ENCODE measurements at regions not wholly inside any gene's neighbourhood (a gene's known extent, or its start where the extent isn't known, plus 50 kb on each side); places are given as distances from the start of the nearest gene placed in this dataset.

- FAIRE-seq (no peak), DNase-seq (no peak)
- Histone ChIP-seq H3K4me3 (ENCODE audit: low read depth in 1 of 3, low read length in 3 of 3) (no peak overlapping the region), H3K9me3 (ENCODE audit: control insufficient read depth in 2 of 2, insufficient read depth in 1 of 2, low read depth in 1 of 2, low read length in 1 of 2) (no peaks in the 10 kb centered on the region), H3K27ac (ENCODE audit: low read depth in 1 of 3, low read length in 2 of 3) (no peak overlapping the region), H3K27me3 (ENCODE audit: control insufficient read depth in 3 of 3, insufficient read depth in 3 of 3, low read length in 3 of 3) (no peaks in the 10 kb centered on the region), H3K36me3 (ENCODE audit: control insufficient read depth in 3 of 3, insufficient read depth in 2 of 3, low read depth in 1 of 3, low read length in 3 of 3) (no peaks in the 10 kb centered on the region), H3K4me1 (ENCODE audit: control insufficient read depth in 3 of 3, insufficient read depth in 2 of 3, low read depth in 1 of 3, low read length in 2 of 3) (no peaks in the 10 kb centered on the region)
- WGBS, 3 donors: 26 to 68% (median 55%) methylated on average over 2 of the region's 2 CpGs
Measured at GRCh38 chr13:66036636-66037035, 1193.5 kb downstream of the PCDH9 start.

- WGBS, 3 donors: 12 to 62% (median 34%) methylated on average over 2 of the region's 2 CpGs
- FAIRE-seq (no peak), DNase-seq (no peak)
- Histone ChIP-seq H3K36me3 (ENCODE audit: control insufficient read depth in 3 of 3, insufficient read depth in 2 of 3, low read depth in 1 of 3, low read length in 3 of 3) (no peaks in the 10 kb centered on the region), H3K27ac (ENCODE audit: low read depth in 1 of 3, low read length in 2 of 3) (no peak overlapping the region), H3K4me3 (ENCODE audit: low read depth in 1 of 3, low read length in 3 of 3) (no peak overlapping the region), H3K4me1 (ENCODE audit: control insufficient read depth in 3 of 3, insufficient read depth in 2 of 3, low read depth in 1 of 3, low read length in 2 of 3) (no peaks in the 10 kb centered on the region), H3K9me3 (ENCODE audit: control insufficient read depth in 2 of 2, insufficient read depth in 1 of 2, low read depth in 1 of 2, low read length in 1 of 2) (no peaks in the 10 kb centered on the region), H3K27me3 (ENCODE audit: control insufficient read depth in 3 of 3, insufficient read depth in 3 of 3, low read length in 3 of 3) (no peaks in the 10 kb centered on the region)
Measured at GRCh38 chr13:66036024-66036614, 1194.0 kb downstream of the PCDH9 start.

- no peak overlapping the region for H3K4me3 ChIP-seq (ENCODE audit: low read depth in 1 of 3, low read length in 3 of 3)
- FAIRE-seq: no peak
- no peaks in the 10 kb centered on the region for H3K9me3 ChIP-seq (ENCODE audit: control insufficient read depth in 2 of 2, insufficient read depth in 1 of 2, low read depth in 1 of 2, low read length in 1 of 2)
- WGBS, 3 donors: 60 to 67% (median 64%) methylated on average over 1 of the region's 1 CpG
- H3K4me1 ChIP-seq (ENCODE audit: control insufficient read depth in 3 of 3, insufficient read depth in 2 of 3, low read depth in 1 of 3, low read length in 2 of 3): no peaks in the 10 kb centered on the region
- H3K36me3 ChIP-seq (ENCODE audit: control insufficient read depth in 3 of 3, insufficient read depth in 2 of 3, low read depth in 1 of 3, low read length in 3 of 3): no peaks in the 10 kb centered on the region
- no peak overlapping the region for H3K27ac ChIP-seq (ENCODE audit: low read depth in 1 of 3, low read length in 2 of 3)
- no peaks in the 10 kb centered on the region for H3K27me3 ChIP-seq (ENCODE audit: control insufficient read depth in 3 of 3, insufficient read depth in 3 of 3, low read length in 3 of 3)
- DNase-seq: no peak
Measured at GRCh38 chr13:66033924-66034323, 1196.2 kb downstream of the PCDH9 start.

GRCh38 chr13:66021846-66022245, 1208.3 kb downstream of the PCDH9 start:
- Histone ChIP-seq H3K27me3 (ENCODE audit: control insufficient read depth in 3 of 3, insufficient read depth in 3 of 3, low read length in 3 of 3) (no peaks in the 10 kb centered on the region), H3K9me3 (ENCODE audit: control insufficient read depth in 2 of 2, insufficient read depth in 1 of 2, low read depth in 1 of 2, low read length in 1 of 2) (peaks cover 0 to 2% of the 10 kb centered on the region in 2 donors), H3K36me3 (ENCODE audit: control insufficient read depth in 3 of 3, insufficient read depth in 2 of 3, low read depth in 1 of 3, low read length in 3 of 3) (no peaks in the 10 kb centered on the region), H3K4me3 (ENCODE audit: low read depth in 1 of 3, low read length in 3 of 3) (no peak overlapping the region), H3K4me1 (ENCODE audit: control insufficient read depth in 3 of 3, insufficient read depth in 2 of 3, low read depth in 1 of 3, low read length in 2 of 3) (no peaks in the 10 kb centered on the region), H3K27ac (ENCODE audit: low read depth in 1 of 3, low read length in 2 of 3) (no peak overlapping the region)
- FAIRE-seq (no peak), DNase-seq (no peak)
- WGBS, 3 donors: 36 to 64% (median 46%) methylated on average over 1 of the region's 1 CpG

- no peaks in the 10 kb centered on the region for H3K4me1 ChIP-seq (ENCODE audit: control insufficient read depth in 3 of 3, insufficient read depth in 2 of 3, low read depth in 1 of 3, low read length in 2 of 3)
- peaks cover 0 to 8% of the 10 kb centered on the region in 2 donors for H3K9me3 ChIP-seq (ENCODE audit: control insufficient read depth in 2 of 2, insufficient read depth in 1 of 2, low read depth in 1 of 2, low read length in 1 of 2)
- no peak overlapping the region for H3K27ac ChIP-seq (ENCODE audit: low read depth in 1 of 3, low read length in 2 of 3)
- no peaks in the 10 kb centered on the region for H3K27me3 ChIP-seq (ENCODE audit: control insufficient read depth in 3 of 3, insufficient read depth in 3 of 3, low read length in 3 of 3)
- DNase-seq (no peak), FAIRE-seq (no peak)
- 6 to 41% (median 24%) methylated on average over 1 of the region's 1 CpG for WGBS, 3 donors
- H3K36me3 ChIP-seq (ENCODE audit: control insufficient read depth in 3 of 3, insufficient read depth in 2 of 3, low read depth in 1 of 3, low read length in 3 of 3): no peaks in the 10 kb centered on the region
- no peak overlapping the region for H3K4me3 ChIP-seq (ENCODE audit: low read depth in 1 of 3, low read length in 3 of 3)
Measured at GRCh38 chr13:66014771-66015170, 1215.4 kb downstream of the PCDH9 start.

GRCh38 chr13:66009241-66009640, 1220.9 kb downstream of the PCDH9 start:
- 86 to 92% (median 89%) methylated on average over 30 of the region's 30 CpGs for WGBS, 3 donors
- FAIRE-seq: no peak
- Histone ChIP-seq H3K27ac (ENCODE audit: low read depth in 1 of 3, low read length in 2 of 3) (no peak overlapping the region), H3K4me1 (ENCODE audit: control insufficient read depth in 3 of 3, insufficient read depth in 2 of 3, low read depth in 1 of 3, low read length in 2 of 3) (no peaks in the 10 kb centered on the region), H3K9me3 (ENCODE audit: control insufficient read depth in 2 of 2, insufficient read depth in 1 of 2, low read depth in 1 of 2, low read length in 1 of 2) (peaks cover 2 to 15% of the 10 kb centered on the region in 2 donors), H3K27me3 (ENCODE audit: control insufficient read depth in 3 of 3, insufficient read depth in 3 of 3, low read length in 3 of 3) (no peaks in the 10 kb centered on the region), H3K36me3 (ENCODE audit: control insufficient read depth in 3 of 3, insufficient read depth in 2 of 3, low read depth in 1 of 3, low read length in 3 of 3) (no peaks in the 10 kb centered on the region), H3K4me3 (ENCODE audit: low read depth in 1 of 3, low read length in 3 of 3) (no peak overlapping the region)
- DNase-seq: no peak

- no peaks in the 10 kb centered on the region for H3K9me3 ChIP-seq (ENCODE audit: control insufficient read depth in 2 of 2, insufficient read depth in 1 of 2, low read depth in 1 of 2, low read length in 1 of 2)
- DNase-seq: no peak
- H3K27ac ChIP-seq (ENCODE audit: low read depth in 1 of 3, low read length in 2 of 3): no peak overlapping the region
- H3K36me3 ChIP-seq (ENCODE audit: control insufficient read depth in 3 of 3, insufficient read depth in 2 of 3, low read depth in 1 of 3, low read length in 3 of 3): no peaks in the 10 kb centered on the region
- H3K27me3 ChIP-seq (ENCODE audit: control insufficient read depth in 3 of 3, insufficient read depth in 3 of 3, low read length in 3 of 3): no peaks in the 10 kb centered on the region
- H3K4me1 ChIP-seq (ENCODE audit: control insufficient read depth in 3 of 3, insufficient read depth in 2 of 3, low read depth in 1 of 3, low read length in 2 of 3): no peaks in the 10 kb centered on the region
- 56 to 91% (median 83%) methylated on average over 1 of the region's 1 CpG for WGBS, 3 donors
- H3K4me3 ChIP-seq (ENCODE audit: low read depth in 1 of 3, low read length in 3 of 3): no peak overlapping the region
- no peak for FAIRE-seq
Measured at GRCh38 chr13:66003558-66003957, 1226.6 kb downstream of the PCDH9 start.

GRCh38 chr13:66001140-66001539, 1229.0 kb downstream of the PCDH9 start:
- H3K36me3 ChIP-seq (ENCODE audit: control insufficient read depth in 3 of 3, insufficient read depth in 2 of 3, low read depth in 1 of 3, low read length in 3 of 3): no peaks in the 10 kb centered on the region
- 11 to 44% (median 16%) methylated on average over 1 of the region's 1 CpG for WGBS, 3 donors
- H3K27ac ChIP-seq (ENCODE audit: low read depth in 1 of 3, low read length in 2 of 3): no peak overlapping the region
- no peak for FAIRE-seq
- H3K4me1 ChIP-seq (ENCODE audit: control insufficient read depth in 3 of 3, insufficient read depth in 2 of 3, low read depth in 1 of 3, low read length in 2 of 3): no peaks in the 10 kb centered on the region
- no peak overlapping the region for H3K4me3 ChIP-seq (ENCODE audit: low read depth in 1 of 3, low read length in 3 of 3)
- no peaks in the 10 kb centered on the region for H3K9me3 ChIP-seq (ENCODE audit: control insufficient read depth in 2 of 2, insufficient read depth in 1 of 2, low read depth in 1 of 2, low read length in 1 of 2)
- H3K27me3 ChIP-seq (ENCODE audit: control insufficient read depth in 3 of 3, insufficient read depth in 3 of 3, low read length in 3 of 3): no peaks in the 10 kb centered on the region
- no peak for DNase-seq

- Histone ChIP-seq H3K27me3 (ENCODE audit: control insufficient read depth in 3 of 3, insufficient read depth in 3 of 3, low read length in 3 of 3) (no peaks in the 10 kb centered on the region), H3K4me3 (ENCODE audit: low read depth in 1 of 3, low read length in 3 of 3) (no peak overlapping the region), H3K36me3 (ENCODE audit: control insufficient read depth in 3 of 3, insufficient read depth in 2 of 3, low read depth in 1 of 3, low read length in 3 of 3) (no peaks in the 10 kb centered on the region), H3K9me3 (ENCODE audit: control insufficient read depth in 2 of 2, insufficient read depth in 1 of 2, low read depth in 1 of 2, low read length in 1 of 2) (no peaks in the 10 kb centered on the region), H3K4me1 (ENCODE audit: control insufficient read depth in 3 of 3, insufficient read depth in 2 of 3, low read depth in 1 of 3, low read length in 2 of 3) (no peaks in the 10 kb centered on the region), H3K27ac (ENCODE audit: low read depth in 1 of 3, low read length in 2 of 3) (no peak overlapping the region)
- 71 to 93% (median 87%) methylated on average over 1 of the region's 1 CpG for WGBS, 3 donors
- DNase-seq: no peak
- FAIRE-seq: no peak
Measured at GRCh38 chr13:65999411-65999810, 1230.7 kb downstream of the PCDH9 start.
